ENCODE measurements at regions not wholly inside any gene's neighbourhood (a gene's known extent, or its start where the extent isn't known, plus 50 kb on each side); places are given as distances from the start of the nearest gene placed in this dataset.

- ChIA-PET CTCF (no interaction called here), POLR2A (no interaction called here)
- Mint-ChIP-seq H3K4me1 (no peaks in the 10 kb centered on the region), H3K27ac (no peak overlapping the region), H3K4me3 (no peak overlapping the region), H3K27me3 (peaks cover 32% of the 10 kb centered on the region), H3K9me3 (ENCODE audit: insufficient read depth) (no peaks in the 10 kb centered on the region)
- no peaks in the 10 kb centered on the region for H3K9me3 ChIP-seq (ENCODE audit: control extremely low read depth in 1 of 3, control insufficient read depth in 2 of 3, insufficient read depth in 1 of 3, low read length in 2 of 3)
- H4K20me1 ChIP-seq (ENCODE audit: control insufficient read depth, insufficient read depth, low read length, poor library complexity, severe bottlenecking): no peaks in the 10 kb centered on the region
- no peak overlapping the region for H3K4me2 ChIP-seq (replicated peaks; ENCODE audit: low read depth, low read length, poor library complexity, severe bottlenecking)
- 93% methylated on average over 2 of the region's 2 CpGs for WGBS (ENCODE audit: insufficient coverage)
- H3K36me3 ChIP-seq (replicated peaks in 1 of 2; ENCODE audit: control extremely low read depth in 1 of 2, control insufficient read depth in 1 of 2, extremely low read depth in 1 of 2, insufficient read depth in 2 of 2, low read length in 1 of 2): no peaks in the 10 kb centered on the region
- no peak for TF ChIP-seq EZH2 (IDR thresholded peaks at IDR 0.05; ENCODE audit: borderline replicate concordance, insufficient read depth, low read depth, low read length, poor library complexity, severe bottlenecking)
- TF ChIP-seq, protein P1, sequence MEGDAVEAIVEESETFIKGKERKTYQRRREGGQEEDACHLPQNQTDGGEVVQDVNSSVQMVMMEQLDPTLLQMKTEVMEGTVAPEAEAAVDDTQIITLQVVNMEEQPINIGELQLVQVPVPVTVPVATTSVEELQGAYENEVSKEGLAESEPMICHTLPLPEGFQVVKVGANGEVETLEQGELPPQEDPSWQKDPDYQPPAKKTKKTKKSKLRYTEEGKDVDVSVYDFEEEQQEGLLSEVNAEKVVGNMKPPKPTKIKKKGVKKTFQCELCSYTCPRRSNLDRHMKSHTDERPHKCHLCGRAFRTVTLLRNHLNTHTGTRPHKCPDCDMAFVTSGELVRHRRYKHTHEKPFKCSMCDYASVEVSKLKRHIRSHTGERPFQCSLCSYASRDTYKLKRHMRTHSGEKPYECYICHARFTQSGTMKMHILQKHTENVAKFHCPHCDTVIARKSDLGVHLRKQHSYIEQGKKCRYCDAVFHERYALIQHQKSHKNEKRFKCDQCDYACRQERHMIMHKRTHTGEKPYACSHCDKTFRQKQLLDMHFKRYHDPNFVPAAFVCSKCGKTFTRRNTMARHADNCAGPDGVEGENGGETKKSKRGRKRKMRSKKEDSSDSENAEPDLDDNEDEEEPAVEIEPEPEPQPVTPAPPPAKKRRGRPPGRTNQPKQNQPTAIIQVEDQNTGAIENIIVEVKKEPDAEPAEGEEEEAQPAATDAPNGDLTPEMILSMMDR (IDR thresholded peaks at IDR 0.05): no peak
- no peak overlapping the region for H3K27ac ChIP-seq (ENCODE audit: low read length in 2 of 2)
- intact Hi-C loops (cut with micrococcal nuclease): no loop called here
- no peaks in the 10 kb centered on the region for H3K4me1 ChIP-seq (ENCODE audit: control insufficient read depth in 2 of 2, insufficient read depth in 2 of 2, low read length in 2 of 2)
- no peaks in the 10 kb centered on the region for H3K79me2 ChIP-seq (ENCODE audit: control insufficient read depth, insufficient read depth, low read length)
- no peak for ATAC-seq (ENCODE audit: low read depth)
- no peak overlapping the region for H2AFZ ChIP-seq (ENCODE audit: insufficient read depth, low read depth, low read length, poor library complexity, severe bottlenecking)
- no peak for DNase-seq
- H3K9ac ChIP-seq (ENCODE audit: low read length): no peak overlapping the region
- H3K4me3 ChIP-seq (ENCODE audit: control extremely low read depth in 1 of 5, extremely low read depth in 1 of 5, insufficient read depth in 1 of 5, low read depth in 2 of 5, low read length in 4 of 5): no peak overlapping the region
- no peaks in the 10 kb centered on the region for H3K27me3 ChIP-seq (replicated peaks in 1 of 4; ENCODE audit: control extremely low read depth in 1 of 4, control insufficient read depth in 3 of 4, insufficient read depth in 4 of 4, low read length in 3 of 4)
Measured at GRCh38 chr15:98536976-98537375, 111.4 kb upstream of the IGF1R start.

DNA sequence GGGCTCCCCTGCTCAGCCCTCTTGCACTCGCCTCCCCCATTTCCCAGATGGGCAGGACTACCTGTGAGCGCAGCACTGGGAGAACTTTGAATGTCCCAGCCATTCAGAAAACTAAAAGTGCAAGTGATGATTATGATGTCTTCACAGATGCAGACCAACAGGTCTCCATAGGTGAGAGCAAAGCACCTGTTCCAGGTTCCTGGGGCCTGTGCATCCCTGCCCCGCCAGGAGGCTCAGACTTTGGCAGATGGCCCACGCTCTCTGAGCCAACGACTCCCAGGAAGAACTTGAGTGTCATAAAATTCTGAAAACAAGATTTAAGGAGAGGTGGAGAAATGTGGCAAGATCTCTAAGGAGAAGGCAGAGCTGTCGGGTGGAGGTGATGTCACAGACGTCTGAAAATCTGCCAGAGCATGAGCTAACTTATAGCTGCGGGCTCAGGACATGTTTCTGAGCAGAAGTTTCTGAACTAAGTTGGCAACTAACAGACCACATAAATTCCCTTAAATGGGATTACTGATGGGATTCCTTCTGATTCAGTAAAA is 110.8 kb upstream of the IGF1R start:
- ChIA-PET POLR2A (no interaction called here), CTCF (no interaction called here)
- H3K27ac ChIP-seq (ENCODE audit: low read length in 2 of 2): no peak overlapping the region
- no peaks in the 10 kb centered on the region for H3K4me1 ChIP-seq (ENCODE audit: control insufficient read depth in 2 of 2, insufficient read depth in 2 of 2, low read length in 2 of 2)
- no peak overlapping the region for H2AFZ ChIP-seq (ENCODE audit: insufficient read depth, low read depth, low read length, poor library complexity, severe bottlenecking)
- H3K4me2 ChIP-seq (replicated peaks; ENCODE audit: low read depth, low read length, poor library complexity, severe bottlenecking): no peak overlapping the region
- H3K36me3 ChIP-seq (replicated peaks in 1 of 2; ENCODE audit: control extremely low read depth in 1 of 2, control insufficient read depth in 1 of 2, extremely low read depth in 1 of 2, insufficient read depth in 2 of 2, low read length in 1 of 2): no peaks in the 10 kb centered on the region
- H3K9ac ChIP-seq (ENCODE audit: low read length): no peak overlapping the region
- TF ChIP-seq EZH2 (IDR thresholded peaks at IDR 0.05; ENCODE audit: borderline replicate concordance, insufficient read depth, low read depth, low read length, poor library complexity, severe bottlenecking): no peak
- TF ChIP-seq, protein P1 (IDR thresholded peaks at IDR 0.05): no peak
- H3K4me1 Mint-ChIP-seq: no peaks in the 10 kb centered on the region
- 82% methylated on average over 6 of the region's 8 CpGs for WGBS (ENCODE audit: insufficient coverage)
- no peaks in the 10 kb centered on the region for H3K9me3 ChIP-seq (ENCODE audit: control extremely low read depth in 1 of 3, control insufficient read depth in 2 of 3, insufficient read depth in 1 of 3, low read length in 2 of 3)
- intact Hi-C loops (cut with micrococcal nuclease): no loop called here
- ATAC-seq (ENCODE audit: low read depth) (no peak), DNase-seq (no peak)
- H3K27ac Mint-ChIP-seq: no peak overlapping the region
- H3K9me3 Mint-ChIP-seq (ENCODE audit: insufficient read depth): no peaks in the 10 kb centered on the region
- H3K4me3 Mint-ChIP-seq: no peak overlapping the region
- no peaks in the 10 kb centered on the region for H4K20me1 ChIP-seq (ENCODE audit: control insufficient read depth, insufficient read depth, low read length, poor library complexity, severe bottlenecking)
- H3K27me3 ChIP-seq (replicated peaks in 1 of 4; ENCODE audit: control extremely low read depth in 1 of 4, control insufficient read depth in 3 of 4, insufficient read depth in 4 of 4, low read length in 3 of 4): no peaks in the 10 kb centered on the region
- peaks cover 29% of the 10 kb centered on the region for H3K27me3 Mint-ChIP-seq
- no peak overlapping the region for H3K4me3 ChIP-seq (ENCODE audit: control extremely low read depth in 1 of 5, extremely low read depth in 1 of 5, insufficient read depth in 1 of 5, low read depth in 2 of 5, low read length in 4 of 5)
- H3K79me2 ChIP-seq (ENCODE audit: control insufficient read depth, insufficient read depth, low read length): no peaks in the 10 kb centered on the region
